WTC11 (cell line): ENCODE measurements at regions not wholly inside any gene's neighbourhood (a gene's known extent, or its start where the extent isn't known, plus 50 kb on each side); places are given as distances from the start of the nearest gene placed in this dataset.

ENCODE experiments used
- ATAC-seq: fragments of 200-7000 bp; cut with Tn5 transposase; 2 replicates; pipeline ENCODE4 v1.10.0; 2021; ENCODE audit warnings: mild to moderate bottlenecking, moderate library complexity
- CTCF ChIA-PET: fragments of 300-600 bp; sonication (Branson Sonifier 250); formaldehyde crosslinking; loops from one replicate; lab custom pipeline; 2021; ENCODE audit warnings: antibody characterized with exemption; lab: Charles Lee
- POLR2A ChIA-PET: fragments of 350-600 bp; sonication (Branson Sonifier 250); formaldehyde crosslinking; loops from one replicate; lab custom pipeline; 2021; ENCODE audit warnings: antibody characterized with exemption; lab: Charles Lee
- DNase-seq: peaks from one replicate; pipeline ENCODE4 v3.0.0; 2021; ENCODE audit warnings: low spot score
- H3K27ac Mint-ChIP-seq: 2 replicates; pipeline ENCODE4 v1.8.0; 2021; ENCODE audit warnings: mixed read lengths
- H3K27me3 Mint-ChIP-seq: 2 replicates; pipeline ENCODE4 v1.8.0; 2021; ENCODE audit warnings: low read depth, mild to moderate bottlenecking, moderate library complexity, mixed read lengths
- H3K36me3 Mint-ChIP-seq: 2 replicates; pipeline ENCODE4 v1.8.0; 2021; ENCODE audit warnings: mixed read lengths
- H3K4me1 Mint-ChIP-seq: 2 replicates; pipeline ENCODE4 v1.8.0; 2022; ENCODE audit warnings: mixed read lengths
- H3K4me3 Mint-ChIP-seq: 2 replicates; pipeline ENCODE4 v1.8.0; 2021; ENCODE audit warnings: mild to moderate bottlenecking, moderate library complexity, mixed read lengths
- H3K9me3 Mint-ChIP-seq: 2 replicates; pipeline ENCODE4 v1.8.0; 2021; ENCODE audit warnings: mixed read lengths
- ATF1 ChIP-seq: sonication (generic); formaldehyde crosslinking; IDR thresholded peaks from 2 replicates; pipeline ENCODE4 v1.8.1; 2023; ENCODE audit warnings: mild to moderate bottlenecking, moderate library complexity, missing genetic modification reagents
- ATF2 ChIP-seq: sonication (generic); formaldehyde crosslinking; IDR thresholded peaks from 2 replicates; pipeline ENCODE4 v1.8.1; 2022; ENCODE audit warnings: low read depth, missing genetic modification reagents, borderline replicate concordance
- ELF4 ChIP-seq: sonication (generic); formaldehyde crosslinking; IDR thresholded peaks from 2 replicates; pipeline ENCODE4 v1.8.1; 2022; ENCODE audit warnings: low read depth, mild to moderate bottlenecking, moderate library complexity, missing genetic modification reagents
- ETV6 ChIP-seq: sonication (generic); formaldehyde crosslinking; IDR thresholded peaks from 2 replicates; pipeline ENCODE4 v1.8.1; 2022; ENCODE audit warnings: mild to moderate bottlenecking, missing genetic modification reagents
- FOXJ3 ChIP-seq: sonication (generic); formaldehyde crosslinking; IDR thresholded peaks from 2 replicates; pipeline ENCODE4 v1.9.0; 2021; ENCODE audit warnings: missing genetic modification reagents, mild to moderate bottlenecking, borderline replicate concordance
- FOXK1 ChIP-seq: sonication (generic); formaldehyde crosslinking; IDR thresholded peaks from 2 replicates; pipeline ENCODE4 v1.8.0; 2022; ENCODE audit warnings: mild to moderate bottlenecking, moderate library complexity, missing genetic modification reagents
- GTF2I ChIP-seq: fragments of 250-450 bp; sonication (Bioruptor Pico); conservative IDR thresholded peaks from 2 replicates; pipeline ENCODE4 v1.4.0; 2021; ENCODE audit warnings: mild to moderate bottlenecking
- HMGA2 ChIP-seq: fragments of 250-450 bp; sonication (Bioruptor Pico); IDR thresholded peaks from 2 replicates; pipeline ENCODE4 v1.4.0; 2021; ENCODE audit warnings: mild to moderate bottlenecking, moderate library complexity
- IRF2 ChIP-seq: sonication (generic); formaldehyde crosslinking; IDR thresholded peaks from 2 replicates; pipeline ENCODE4 v1.8.0; 2022; ENCODE audit warnings: low read depth, missing genetic modification reagents, borderline replicate concordance
- NR2C2 ChIP-seq: sonication (generic); formaldehyde crosslinking; IDR thresholded peaks from 2 replicates; pipeline ENCODE4 v1.8.0; 2022; ENCODE audit warnings: mild to moderate bottlenecking, missing genetic modification reagents
- PRDM15 ChIP-seq: sonication (generic); formaldehyde crosslinking; IDR thresholded peaks from 2 replicates; pipeline ENCODE4 v1.8.0; 2022; ENCODE audit warnings: missing genetic modification reagents
- RORB ChIP-seq: fragments of 250-450 bp; sonication (Bioruptor Pico); IDR thresholded peaks from 2 replicates; pipeline ENCODE4 v1.9.0; 2021; ENCODE audit warnings: mild to moderate bottlenecking
- TEAD4 ChIP-seq: sonication (generic); formaldehyde crosslinking; IDR thresholded peaks from 2 replicates; pipeline ENCODE4 v1.8.0; 2022; ENCODE audit warnings: mild to moderate bottlenecking, missing genetic modification reagents
- ZNF121 ChIP-seq: sonication (generic); formaldehyde crosslinking; IDR thresholded peaks from 2 replicates; pipeline ENCODE4 v1.8.0; 2023; ENCODE audit warnings: missing genetic modification reagents
- ZNF219 ChIP-seq: sonication (generic); formaldehyde crosslinking; IDR thresholded peaks from 2 replicates; pipeline ENCODE4 v1.8.0; 2023; ENCODE audit warnings: missing genetic modification reagents, mild to moderate bottlenecking, borderline replicate concordance
- ZNF396 ChIP-seq: fragments of 250-450 bp; sonication (Bioruptor Pico); IDR thresholded peaks from 2 replicates; pipeline ENCODE4 v1.8.0; 2021; ENCODE audit warnings: mild to moderate bottlenecking, moderate library complexity, borderline replicate concordance
- ZNF416 ChIP-seq: fragments of 250-450 bp; sonication (Bioruptor Pico); IDR thresholded peaks from 2 replicates; pipeline ENCODE4 v1.9.0; 2021; ENCODE audit warnings: mild to moderate bottlenecking, inconsistent platforms
- ZNF425 ChIP-seq: fragments of 250-450 bp; sonication (Bioruptor Pico); conservative IDR thresholded peaks from 2 replicates; pipeline ENCODE4 v1.9.0; 2021; ENCODE audit warnings: mild to moderate bottlenecking
- TF ChIP-seq, protein P1 (sequence below): sonication (generic); formaldehyde crosslinking; IDR thresholded peaks from 2 replicates; pipeline ENCODE4 v1.8.1; 2022; ENCODE audit warnings: mild to moderate bottlenecking, missing genetic modification reagents, moderate library complexity, borderline replicate concordance
- TF ChIP-seq, protein P2 (sequence below): sonication (generic); formaldehyde crosslinking; IDR thresholded peaks from 2 replicates; pipeline ENCODE4 v1.8.0; 2022; ENCODE audit warnings: mild to moderate bottlenecking, missing genetic modification reagents
- TF ChIP-seq, protein P3 (sequence below): fragments of 250-450 bp; sonication (Bioruptor Pico); IDR thresholded peaks from 2 replicates; pipeline ENCODE4 v1.9.0; 2021; ENCODE audit warnings: moderate library complexity, mild to moderate bottlenecking, inconsistent platforms, borderline replicate concordance
- TF ChIP-seq, protein P4 (sequence below): sonication (generic); formaldehyde crosslinking; IDR thresholded peaks from 2 replicates; pipeline ENCODE4 v1.8.1; 2022; ENCODE audit warnings: low read depth, mild to moderate bottlenecking, moderate library complexity, missing genetic modification reagents, borderline replicate concordance

- TF ChIP-seq, protein P1, sequence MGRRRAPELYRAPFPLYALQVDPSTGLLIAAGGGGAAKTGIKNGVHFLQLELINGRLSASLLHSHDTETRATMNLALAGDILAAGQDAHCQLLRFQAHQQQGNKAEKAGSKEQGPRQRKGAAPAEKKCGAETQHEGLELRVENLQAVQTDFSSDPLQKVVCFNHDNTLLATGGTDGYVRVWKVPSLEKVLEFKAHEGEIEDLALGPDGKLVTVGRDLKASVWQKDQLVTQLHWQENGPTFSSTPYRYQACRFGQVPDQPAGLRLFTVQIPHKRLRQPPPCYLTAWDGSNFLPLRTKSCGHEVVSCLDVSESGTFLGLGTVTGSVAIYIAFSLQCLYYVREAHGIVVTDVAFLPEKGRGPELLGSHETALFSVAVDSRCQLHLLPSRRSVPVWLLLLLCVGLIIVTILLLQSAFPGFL, result no peak
Observed at GRCh38 chr11:71070490-71071453, 181.6 kb downstream of the SHANK2 start (continued).

DNA sequence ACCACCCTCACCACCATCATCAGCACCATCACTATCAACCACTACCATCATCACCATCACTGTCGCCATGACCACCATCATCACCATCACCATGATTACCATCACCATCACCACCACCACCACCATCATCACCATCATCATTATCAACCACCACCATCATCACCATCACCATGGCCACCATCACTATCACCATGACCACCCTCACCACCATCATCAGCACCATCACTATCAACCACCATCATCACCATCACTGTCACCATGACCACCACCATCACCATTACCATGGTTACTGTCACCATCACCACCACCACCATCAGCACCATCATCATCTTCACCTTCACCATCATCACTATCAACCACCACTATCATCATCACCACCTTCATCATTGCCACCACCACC, 183.4 kb downstream of the SHANK2 start:
- no peak overlapping the region for H3K4me3 Mint-ChIP-seq
- POLR2A ChIA-PET, result no interaction called here
- H3K4me1 Mint-ChIP-seq, result peaks cover 5% of the 10 kb centered on the region
- TF ChIP-seq ZNF425 (CRISPR knock-in tag), result no peak
- TF ChIP-seq ZNF416 (CRISPR knock-in tag), result no peak
- TF ChIP-seq PRDM15, result no peak
- TF ChIP-seq ZNF396, result no peak
- TF ChIP-seq FOXJ3 (CRISPR knock-in tag), result no peak
- TF ChIP-seq RORB (CRISPR knock-in tag), result no peak
- no peak for TF ChIP-seq ELF4 (CRISPR knock-in tag)
- TF ChIP-seq, protein P2, sequence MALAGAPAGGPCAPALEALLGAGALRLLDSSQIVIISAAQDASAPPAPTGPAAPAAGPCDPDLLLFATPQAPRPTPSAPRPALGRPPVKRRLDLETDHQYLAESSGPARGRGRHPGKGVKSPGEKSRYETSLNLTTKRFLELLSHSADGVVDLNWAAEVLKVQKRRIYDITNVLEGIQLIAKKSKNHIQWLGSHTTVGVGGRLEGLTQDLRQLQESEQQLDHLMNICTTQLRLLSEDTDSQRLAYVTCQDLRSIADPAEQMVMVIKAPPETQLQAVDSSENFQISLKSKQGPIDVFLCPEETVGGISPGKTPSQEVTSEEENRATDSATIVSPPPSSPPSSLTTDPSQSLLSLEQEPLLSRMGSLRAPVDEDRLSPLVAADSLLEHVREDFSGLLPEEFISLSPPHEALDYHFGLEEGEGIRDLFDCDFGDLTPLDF (CRISPR knock-in tag), result no peak
- no peak for TF ChIP-seq HMGA2 (CRISPR knock-in tag)
- TF ChIP-seq, protein P3, sequence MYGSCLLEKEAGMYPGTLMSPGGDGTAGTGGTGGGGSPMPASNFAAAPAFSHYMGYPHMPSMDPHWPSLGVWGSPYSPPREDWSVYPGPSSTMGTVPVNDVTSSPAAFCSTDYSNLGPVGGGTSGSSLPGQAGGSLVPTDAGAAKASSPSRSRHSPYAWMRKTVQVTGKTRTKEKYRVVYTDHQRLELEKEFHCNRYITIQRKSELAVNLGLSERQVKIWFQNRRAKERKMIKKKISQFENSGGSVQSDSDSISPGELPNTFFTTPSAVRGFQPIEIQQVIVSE, result no peak
- H3K27ac Mint-ChIP-seq, result no peak overlapping the region
- peaks cover 23% of the 10 kb centered on the region for H3K36me3 Mint-ChIP-seq
- CTCF ChIA-PET, result no interaction called here
- no peaks in the 10 kb centered on the region; the same call in 1 of the 2 replicates for H3K9me3 Mint-ChIP-seq
- H3K27me3 Mint-ChIP-seq, result no peaks in the 10 kb centered on the region
- no peak for ATAC-seq
- no peak for DNase-seq

DNA sequence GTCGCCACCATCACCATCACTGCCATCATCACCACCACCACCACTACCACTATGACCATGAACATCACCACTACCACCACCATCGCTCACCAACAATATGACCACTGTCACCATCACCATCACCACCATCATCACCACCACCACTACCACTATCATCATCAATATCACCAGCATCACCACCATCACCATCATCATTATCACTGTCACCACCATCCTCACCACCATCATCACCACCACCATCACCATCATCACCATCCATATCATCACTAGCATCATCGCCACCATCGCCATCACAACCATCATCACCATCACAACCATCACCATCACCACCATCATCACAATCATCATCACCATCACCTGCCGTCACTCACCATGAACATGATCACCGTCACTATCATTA, 184.6 kb downstream of the SHANK2 start:
- Mint-ChIP-seq H3K4me3 (no peak overlapping the region), H3K4me1 (peaks cover 8% of the 10 kb centered on the region), H3K9me3 (no peaks in the 10 kb centered on the region; the same call in 1 of the 2 replicates), H3K36me3 (peaks cover 19% of the 10 kb centered on the region), H3K27me3 (no peaks in the 10 kb centered on the region), H3K27ac (no peak overlapping the region)
- ATAC-seq, result no peak
- TF ChIP-seq NR2C2 (CRISPR knock-in tag) (no peak), IRF2 (CRISPR knock-in tag) (no peak), ZNF121 (CRISPR knock-in tag) (no peak), ATF2 (CRISPR knock-in tag) (no peak), GTF2I (CRISPR knock-in tag) (no peak), ZNF219 (CRISPR knock-in tag) (no peak), ATF1 (CRISPR knock-in tag) (no peak), ELF4 (CRISPR knock-in tag) (no peak), ETV6 (no peak), TEAD4 (no peak), FOXK1 (no peak)
- TF ChIP-seq, protein P4, sequence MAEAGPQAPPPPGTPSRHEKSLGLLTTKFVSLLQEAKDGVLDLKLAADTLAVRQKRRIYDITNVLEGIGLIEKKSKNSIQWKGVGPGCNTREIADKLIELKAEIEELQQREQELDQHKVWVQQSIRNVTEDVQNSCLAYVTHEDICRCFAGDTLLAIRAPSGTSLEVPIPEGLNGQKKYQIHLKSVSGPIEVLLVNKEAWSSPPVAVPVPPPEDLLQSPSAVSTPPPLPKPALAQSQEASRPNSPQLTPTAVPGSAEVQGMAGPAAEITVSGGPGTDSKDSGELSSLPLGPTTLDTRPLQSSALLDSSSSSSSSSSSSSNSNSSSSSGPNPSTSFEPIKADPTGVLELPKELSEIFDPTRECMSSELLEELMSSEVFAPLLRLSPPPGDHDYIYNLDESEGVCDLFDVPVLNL (CRISPR knock-in tag), result no peak
- POLR2A ChIA-PET, result no interaction called here
- CTCF ChIA-PET, result no interaction called here
- no peak for DNase-seq
